Medulla oblongata (tissue), 1 donor: ENCODE measurements at regions not wholly inside any gene's neighbourhood (a gene's known extent, or its start where the extent isn't known, plus 50 kb on each side); places are given as distances from the start of the nearest gene placed in this dataset.

ENCODE experiments used
- DNase-seq: peaks from one replicate; pipeline ENCODE4 v3.0.0-alpha.2; 2015; ENCODE audit errors: extremely low spot score

DNA sequence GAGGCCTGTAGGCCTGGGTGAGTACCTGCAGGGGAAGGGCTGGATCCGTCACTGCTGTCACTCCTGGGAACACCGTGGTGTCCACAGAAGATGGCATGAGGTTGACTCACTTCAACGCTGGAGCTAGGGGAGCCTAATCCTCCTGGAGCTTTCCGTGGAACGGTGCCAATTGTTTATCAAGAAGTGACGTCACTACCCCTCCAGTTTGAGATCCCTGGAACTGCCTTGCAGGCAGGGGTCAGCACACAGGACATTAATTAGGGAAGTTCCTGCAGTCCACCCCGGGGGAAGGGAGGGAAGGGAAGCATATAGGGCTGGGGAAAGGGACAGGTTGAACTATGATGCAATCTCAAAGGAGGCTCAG lies 408.6 kb downstream of the GALR1 start:
- DNase-seq = no peak

DNA sequence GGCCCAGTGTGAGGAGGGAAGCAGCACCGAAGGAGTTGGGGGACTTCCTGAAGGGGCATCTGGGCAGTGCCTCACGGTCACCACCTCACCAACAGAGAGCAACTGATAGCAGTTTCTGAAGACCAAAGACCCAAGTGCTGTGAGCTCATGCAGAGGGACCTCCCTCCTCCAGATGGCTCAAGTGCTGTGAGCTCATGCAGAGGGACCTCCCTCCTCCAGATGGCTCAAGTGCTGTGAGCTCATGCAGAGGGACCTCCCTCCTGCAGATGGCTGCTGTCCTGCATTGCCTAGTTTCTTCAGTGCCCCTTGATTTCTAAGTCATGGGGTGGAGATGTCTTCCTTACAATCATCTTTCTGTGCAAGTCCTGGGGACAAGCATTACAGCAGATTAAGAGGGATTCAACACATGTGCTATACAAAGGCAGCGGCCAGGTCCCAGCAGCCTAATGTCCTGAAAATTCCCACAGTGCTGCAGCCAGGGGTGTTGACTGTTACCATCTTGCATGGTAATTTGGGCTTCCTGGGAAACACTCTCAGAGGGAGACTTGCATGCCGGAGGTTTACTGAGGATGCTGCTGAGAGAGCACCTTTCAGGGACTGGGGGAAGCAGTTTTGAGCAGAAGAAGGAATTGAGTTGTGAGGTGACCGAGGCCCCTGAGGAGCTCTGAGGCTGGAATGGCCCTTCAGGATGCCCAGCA lies 409.3 kb downstream of the GALR1 start:
- DNase-seq = no peak

DNA sequence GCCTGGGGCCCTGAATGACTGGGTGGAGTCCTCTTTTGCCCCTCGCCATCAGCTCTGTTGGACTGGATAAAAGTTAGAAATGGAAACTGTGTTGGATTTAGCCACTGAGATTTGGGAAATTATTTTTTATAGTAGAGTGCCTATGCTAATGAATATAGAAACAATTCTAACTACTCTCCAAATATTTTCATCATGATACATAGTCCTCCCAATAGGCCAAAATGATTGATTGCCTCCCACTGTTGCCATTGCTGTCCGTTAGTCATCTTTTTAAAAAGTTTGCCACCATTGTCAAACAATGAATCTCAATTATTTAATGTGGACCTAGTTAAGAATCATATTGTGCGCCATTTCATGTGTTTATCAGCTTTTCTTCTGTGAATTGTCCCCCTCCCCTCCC lies 417.0 kb downstream of the GALR1 start:
- DNase-seq = no peak

DNA sequence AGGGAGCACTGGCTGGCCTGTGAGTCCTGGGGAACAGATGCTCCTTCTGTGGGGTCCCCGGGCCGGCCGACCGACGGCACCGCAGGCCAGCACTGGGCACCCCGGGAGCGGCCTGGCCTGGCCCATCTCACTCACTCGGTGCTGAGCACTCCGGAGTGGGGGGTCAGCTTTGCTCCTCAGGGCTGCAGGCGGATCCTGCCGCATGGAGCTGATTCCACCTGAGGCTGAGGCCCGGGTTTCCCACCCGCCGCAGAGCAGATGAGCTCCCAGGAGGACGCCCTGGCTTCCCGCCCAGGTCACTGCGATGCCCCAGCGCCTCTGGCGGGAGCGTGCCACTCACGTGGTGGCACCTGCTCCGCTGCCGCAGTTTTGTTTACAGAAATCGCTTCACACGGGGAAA lies 418.6 kb downstream of the GALR1 start:
- no peak for DNase-seq

DNA sequence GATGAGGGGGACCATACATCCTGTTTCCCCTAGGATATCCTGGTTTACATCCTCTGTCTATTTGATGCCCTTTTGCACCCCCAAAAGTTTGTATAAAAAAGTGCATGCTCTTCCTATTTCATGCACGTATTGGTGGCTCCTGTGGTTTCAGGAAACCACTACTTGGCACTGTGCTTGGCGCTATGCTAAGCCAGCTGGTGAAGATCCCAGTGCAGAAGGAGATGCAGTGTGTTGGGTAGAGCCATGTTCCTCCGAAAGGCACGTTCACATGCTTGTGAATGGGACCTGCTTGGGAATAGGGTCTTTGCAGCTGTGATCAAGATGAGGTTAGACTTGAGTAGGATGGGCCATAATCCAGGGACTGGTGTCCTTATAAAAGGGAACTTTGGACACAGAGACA lies 419.7 kb downstream of the GALR1 start:
- no peak for DNase-seq

DNA sequence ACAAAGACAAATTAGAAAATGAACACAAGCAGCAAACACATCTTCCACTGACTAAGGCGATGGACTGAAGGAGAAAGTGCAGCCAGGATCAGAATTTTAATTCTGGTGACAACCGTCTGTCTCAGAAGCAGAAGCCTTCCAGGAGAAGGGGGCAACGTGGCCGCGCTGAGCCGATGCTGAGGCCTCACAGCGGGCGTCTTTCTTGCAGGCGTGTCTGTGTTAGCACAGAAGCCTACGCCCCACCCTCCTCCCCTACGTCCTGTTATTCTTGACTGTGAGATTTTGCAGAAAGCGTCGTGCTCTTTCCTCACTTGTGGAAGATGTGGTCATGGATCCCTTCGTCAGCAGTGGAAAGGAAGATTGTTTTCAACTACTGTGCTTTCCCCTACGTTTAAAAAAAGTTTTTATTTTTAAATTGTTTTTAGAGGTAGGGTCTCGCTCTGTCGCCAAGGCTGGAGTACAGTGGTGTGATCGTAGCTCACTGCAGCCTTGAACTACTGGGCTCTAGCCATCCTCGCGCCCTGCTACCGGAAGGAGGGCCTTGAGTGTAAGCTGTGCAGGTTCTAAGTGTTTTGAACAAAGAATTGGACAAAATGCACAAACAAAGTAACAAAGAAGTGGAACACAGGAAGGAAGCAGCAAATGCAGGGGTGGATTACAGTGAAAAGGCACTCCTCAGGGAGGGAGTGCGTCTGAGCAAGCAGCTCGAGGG lies 422.0 kb downstream of the GALR1 start:
- DNase-seq = no peak

DNA sequence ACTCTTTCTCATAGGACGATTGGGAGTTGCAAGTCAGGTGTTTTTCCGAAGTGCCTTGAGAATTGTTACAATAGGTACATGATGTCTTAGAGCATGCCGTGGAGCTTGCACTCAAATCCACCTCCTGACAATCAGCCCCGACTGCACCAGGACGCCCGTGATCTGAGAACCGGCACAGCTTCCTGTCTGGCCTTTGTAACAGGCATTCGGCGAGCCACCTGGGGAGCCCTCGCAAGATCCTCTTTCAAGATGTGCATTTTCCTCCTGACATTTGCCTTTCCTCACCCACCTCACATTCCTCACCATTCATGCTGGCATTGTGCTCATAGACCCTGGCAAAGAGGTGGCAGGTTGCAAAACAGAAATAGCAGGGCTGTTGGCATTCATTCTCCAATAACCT lies 427.3 kb downstream of the GALR1 start:
- DNase-seq = no peak

DNA sequence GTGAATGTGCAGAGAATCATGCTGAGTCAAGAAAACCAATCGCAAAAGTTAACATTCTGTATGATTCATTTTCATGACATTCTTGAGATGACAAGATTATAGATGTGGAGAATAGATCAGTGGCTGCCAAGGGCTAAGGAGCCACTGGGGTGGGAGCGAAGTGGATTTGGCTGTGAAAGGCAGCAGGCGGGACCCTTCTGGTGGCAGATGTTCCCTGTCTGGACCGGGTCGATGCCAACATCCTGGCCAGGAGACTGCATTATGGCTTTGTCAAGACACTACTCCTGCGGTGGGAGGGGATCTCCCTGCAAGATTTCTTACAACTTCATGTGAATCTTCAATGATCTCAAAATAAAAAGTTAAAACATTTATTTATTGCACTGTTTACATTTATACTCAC lies 427.9 kb downstream of the GALR1 start:
- DNase-seq = no peak

DNA sequence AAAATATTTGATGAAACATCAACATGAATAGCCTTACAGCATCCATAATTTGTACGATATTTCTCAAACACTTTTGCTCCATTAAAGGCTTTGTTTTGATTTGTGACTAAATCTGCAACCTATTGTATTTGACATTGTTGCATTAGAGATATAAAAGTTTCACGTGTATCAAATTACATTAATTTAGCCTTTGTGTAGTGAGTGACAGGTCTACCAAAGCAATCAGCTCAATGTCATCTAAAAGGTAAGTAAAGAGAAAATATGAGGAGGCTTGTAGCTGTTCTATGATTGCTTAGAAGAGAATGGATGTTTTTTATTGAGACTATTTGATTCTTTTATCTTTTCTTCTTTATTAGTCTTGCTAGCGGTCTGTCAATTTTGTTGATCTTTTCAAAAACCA lies 430.2 kb downstream of the GALR1 start:
- no peak for DNase-seq

DNA sequence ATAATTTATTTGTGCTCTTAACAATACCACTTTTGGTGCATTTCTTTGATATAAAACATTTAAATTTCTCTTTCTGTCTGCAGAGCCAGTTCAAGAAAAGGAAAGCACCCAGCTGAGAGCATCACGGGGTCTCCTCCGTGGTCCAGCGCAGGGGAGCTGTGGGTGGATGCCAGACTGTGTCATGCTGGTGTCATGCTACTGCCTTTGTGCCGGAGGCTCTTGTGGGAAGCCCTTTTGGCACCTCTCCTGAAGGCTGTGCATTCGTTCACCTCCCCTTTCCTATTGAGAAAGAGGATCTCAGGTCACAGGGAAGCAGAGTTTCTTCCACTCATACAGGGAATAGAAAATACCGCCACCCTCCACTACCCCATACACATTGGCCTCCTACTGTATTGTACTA lies 450.4 kb downstream of the GALR1 start:
- DNase-seq = no peak

DNA sequence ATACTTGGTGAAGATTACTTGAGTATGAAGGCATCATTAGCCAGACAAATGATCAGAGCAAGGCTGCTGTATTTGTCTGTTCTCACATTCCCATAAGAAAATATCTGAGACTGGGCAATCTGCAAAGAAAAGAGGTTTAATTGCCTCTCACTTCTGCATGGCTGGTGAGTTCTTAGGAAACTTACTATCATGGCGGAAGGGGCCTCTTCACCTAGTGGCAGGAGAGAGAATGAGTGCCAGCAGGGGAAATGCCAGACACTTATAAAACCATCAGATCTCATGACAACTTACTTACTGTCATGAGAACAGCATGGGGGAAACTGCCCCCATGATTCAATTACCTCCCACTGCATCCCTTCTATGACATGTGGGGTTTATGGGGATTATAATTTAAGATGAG lies 452.3 kb downstream of the GALR1 start:
- DNase-seq = no peak

DNA sequence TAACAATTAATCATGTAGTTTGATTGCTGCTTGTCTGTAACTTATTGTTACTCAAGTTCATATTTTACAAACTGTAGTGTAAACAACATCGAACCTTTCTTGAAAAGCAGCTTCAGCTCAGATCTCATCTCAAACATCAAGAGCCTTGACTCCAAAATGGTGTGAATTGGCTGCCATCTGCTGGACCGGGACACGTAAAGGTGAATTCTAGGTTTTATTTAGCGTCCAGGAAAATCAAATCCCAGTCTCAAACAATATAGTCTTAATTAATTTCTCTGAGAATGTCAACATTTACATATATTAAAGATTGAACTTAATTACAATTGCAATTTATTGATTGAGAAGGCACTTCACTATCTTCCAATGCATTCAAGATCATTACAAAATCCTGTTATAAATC lies 453.0 kb downstream of the GALR1 start:
- peak; percentile 58 for DNase-seq

DNA sequence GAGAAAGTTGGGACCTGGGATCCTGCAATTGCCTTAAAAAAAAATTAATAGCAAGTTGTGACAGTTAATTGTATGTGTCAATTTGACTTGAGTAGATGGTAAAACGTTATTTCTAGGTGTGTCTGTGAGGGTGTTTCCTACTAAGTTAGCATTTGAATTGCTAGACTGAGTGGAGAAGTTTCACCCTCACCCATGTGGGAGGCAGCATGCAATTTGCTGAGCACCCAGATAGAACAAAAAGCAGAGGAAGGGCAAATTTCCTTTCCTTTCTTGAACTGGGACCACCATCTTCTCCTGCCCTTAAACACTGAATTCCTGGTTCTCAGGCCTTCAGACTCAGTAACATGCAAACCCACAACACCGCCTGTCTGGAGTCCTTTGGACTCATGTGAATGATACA lies 455.7 kb downstream of the GALR1 start:
- DNase-seq = no peak

DNA sequence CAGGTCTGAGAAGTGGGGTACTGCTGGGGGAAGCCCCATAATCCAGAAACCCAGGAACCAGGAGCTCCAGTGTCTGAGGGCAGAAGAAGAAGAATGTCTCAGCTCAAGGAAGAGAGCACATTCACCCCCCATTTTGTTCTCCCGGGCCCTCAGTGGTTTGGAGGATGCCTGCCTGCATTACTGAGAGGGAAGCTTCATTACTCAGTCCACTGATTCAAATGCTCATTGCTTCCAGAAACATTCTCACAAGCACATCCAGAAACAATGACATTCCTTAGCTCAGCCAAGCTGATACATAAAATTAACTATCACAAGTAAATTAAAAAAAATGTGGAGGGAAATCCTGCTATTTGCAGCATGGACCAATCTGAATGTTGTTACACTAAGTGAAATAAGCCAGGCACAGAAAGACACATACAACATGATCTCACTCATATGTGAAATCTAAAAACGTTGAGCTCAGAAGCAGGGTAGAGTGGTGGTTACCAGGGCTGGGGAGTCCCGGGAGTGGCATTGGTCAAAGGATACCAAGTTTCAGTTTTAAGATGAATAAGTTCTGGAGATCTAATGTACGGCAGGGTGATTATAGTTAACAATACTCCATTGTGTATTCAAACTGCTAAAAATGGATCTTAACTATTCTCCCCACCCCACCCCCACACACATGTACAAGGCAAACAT lies 459.3 kb downstream of the GALR1 start:
- no peak for DNase-seq

DNA sequence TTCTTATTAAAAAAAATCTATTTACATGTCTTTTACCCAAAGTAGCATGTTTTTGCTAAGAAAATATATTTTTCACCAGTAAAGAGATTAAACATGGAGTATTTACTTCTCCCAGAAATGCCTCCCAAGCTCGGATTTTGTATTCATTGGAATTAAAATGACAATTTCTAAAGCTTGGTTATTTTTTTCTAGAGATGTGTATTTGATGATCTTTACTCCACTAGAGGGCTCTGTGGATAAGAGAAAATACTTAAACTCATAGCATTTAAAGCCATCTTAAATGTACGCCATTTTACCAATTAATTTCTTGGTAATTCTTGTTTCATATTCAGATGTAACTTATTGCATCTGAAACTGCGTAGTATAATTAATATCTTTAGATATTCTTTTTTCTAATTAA lies 461.4 kb downstream of the GALR1 start:
- no peak for DNase-seq

DNA sequence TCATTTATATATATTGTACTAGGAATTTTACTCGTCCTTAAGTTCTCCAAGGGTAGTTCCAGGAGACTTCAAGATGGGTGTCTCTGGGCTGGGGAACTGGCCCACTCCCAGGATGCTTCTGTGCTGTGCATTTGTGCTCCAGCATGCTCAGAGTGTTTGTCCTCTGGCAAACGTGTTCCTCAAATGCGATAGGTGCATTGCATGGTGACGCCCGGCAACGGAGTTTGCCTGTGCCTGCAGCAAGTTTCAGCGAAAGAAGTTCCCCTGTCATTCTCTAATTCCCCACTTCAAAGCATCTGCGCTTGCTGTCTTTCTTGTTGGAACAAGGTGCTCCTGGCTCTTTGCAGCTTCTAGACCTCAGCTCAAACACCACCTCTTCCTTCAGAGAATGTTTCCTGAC lies 465.1 kb downstream of the GALR1 start:
- DNase-seq = no peak

DNA sequence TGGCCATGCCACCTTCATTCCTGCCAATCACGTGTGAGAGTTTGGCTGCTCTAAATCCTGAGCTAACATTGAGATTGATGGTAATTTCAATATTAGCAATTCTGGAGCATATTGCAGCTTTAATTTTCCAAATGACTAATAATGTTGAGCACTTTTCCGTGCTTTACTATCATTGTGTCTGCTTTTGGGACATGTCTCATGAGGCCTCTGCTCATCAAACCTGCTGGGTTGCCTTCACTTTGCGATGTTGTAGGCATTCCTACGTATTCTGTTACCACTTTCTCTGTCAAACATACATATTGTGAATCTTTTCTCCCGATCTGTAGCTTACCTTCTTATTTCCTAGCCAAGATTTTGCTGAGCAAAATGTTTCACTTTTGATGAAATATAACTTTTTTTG lies 466.6 kb downstream of the GALR1 start:
- no peak for DNase-seq

DNA sequence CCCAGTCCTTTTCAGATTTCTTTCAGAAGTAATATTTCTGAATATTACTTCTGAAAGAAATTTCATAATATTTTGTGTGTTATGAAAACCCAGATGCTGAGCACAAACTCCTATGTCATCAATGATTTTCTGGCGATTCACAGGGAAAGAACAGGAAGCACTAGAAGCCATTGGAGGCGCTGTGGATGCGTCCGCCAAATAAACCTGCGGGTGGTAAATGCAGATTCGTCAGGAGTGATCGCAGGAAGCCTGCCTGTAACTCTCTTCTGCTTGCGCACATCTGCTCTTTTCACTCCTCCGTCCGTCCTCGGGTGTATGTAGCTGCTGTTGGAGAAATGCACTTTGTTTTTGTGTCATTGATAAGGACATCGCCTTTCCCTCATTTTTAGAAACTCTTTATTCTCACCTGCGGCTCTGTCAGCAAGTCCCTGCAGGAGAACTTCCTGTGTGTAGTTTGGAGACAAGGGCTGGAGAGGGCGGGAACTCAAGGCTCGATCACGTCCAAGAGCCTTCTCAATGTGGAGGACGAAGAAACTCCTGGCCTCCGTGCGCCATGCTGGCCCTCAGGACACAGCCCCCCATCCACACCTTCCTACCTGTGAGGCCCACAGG lies 483.8 kb downstream of the GALR1 start:
- DNase-seq = no peak

DNA sequence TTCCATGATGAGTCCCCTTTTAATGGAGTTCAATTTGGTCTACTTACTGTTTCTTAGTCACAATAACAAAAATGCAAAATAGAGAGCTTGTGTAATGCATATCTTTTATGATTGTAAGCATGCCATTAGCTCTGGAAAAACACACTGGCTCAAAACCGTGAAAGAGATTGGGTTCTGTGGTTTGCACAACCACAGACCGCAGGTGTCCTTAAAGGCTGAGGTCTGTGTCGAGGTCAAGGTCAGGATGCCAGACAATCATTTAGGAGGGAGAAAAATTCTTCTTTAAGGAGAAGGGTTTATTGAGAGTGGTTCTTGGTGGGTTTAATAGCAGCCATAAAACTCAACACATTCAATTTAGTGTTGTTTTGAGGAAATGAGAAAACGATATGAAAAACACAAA lies 487.2 kb downstream of the GALR1 start:
- DNase-seq = no peak

DNA sequence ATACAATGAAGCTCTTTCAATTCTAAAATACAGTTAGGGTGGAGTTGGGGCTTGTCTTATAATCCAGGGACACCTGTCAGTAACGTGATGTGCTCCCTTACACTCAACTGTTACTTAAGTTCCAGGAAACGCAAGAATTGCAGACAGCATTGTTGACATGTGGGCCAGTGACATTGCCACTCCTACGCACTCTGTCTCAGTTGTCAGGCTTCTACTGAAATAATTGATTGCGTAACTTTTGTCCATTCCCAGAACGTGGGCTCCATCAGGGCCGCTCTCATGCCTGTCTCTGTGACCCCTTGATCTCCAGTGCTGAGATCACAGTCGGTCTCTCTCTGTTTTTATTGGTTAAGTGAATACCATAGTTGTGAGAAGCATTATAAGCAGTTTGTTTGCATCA lies 487.8 kb downstream of the GALR1 start:
- no peak for DNase-seq

DNA sequence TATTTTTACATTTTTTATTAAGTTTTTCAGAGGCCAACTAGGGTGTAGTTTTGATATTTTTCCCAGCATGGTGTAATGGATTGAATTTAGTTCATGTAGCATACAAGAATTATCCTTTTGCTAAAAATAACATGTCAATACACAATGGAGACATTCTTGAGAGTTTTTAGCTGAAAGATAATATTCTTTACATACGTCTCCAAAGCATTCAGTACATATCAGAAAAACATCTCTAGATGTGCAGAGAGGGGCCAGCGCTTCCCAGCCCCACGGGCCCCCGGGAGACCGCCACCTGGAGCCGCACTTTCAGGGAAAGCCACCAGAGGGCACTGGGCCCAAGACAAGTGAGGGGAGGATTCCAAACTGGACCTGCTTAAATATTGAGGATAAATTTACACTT lies 499.4 kb downstream of the GALR1 start:
- DNase-seq = peak; percentile 7

DNA sequence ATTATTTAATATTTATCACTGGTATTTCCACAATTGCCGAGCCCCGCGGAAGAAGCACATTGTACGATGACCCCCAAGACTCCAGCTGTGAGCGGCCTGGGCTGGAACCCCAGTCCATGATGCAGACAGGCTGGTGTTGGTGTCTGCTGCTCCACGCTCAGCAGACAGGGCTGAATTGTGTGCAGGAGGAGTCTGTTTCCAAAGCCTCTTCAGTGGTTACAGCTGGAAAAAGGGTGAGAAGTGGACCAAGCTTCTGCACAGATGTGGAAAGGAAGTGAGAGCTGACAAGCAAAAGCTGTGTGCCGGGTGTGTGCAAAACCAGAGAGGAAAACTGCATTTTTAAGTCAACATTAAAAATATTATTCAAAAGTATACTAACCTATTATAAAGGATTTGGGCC lies 500.4 kb downstream of the GALR1 start:
- DNase-seq = no peak

DNA sequence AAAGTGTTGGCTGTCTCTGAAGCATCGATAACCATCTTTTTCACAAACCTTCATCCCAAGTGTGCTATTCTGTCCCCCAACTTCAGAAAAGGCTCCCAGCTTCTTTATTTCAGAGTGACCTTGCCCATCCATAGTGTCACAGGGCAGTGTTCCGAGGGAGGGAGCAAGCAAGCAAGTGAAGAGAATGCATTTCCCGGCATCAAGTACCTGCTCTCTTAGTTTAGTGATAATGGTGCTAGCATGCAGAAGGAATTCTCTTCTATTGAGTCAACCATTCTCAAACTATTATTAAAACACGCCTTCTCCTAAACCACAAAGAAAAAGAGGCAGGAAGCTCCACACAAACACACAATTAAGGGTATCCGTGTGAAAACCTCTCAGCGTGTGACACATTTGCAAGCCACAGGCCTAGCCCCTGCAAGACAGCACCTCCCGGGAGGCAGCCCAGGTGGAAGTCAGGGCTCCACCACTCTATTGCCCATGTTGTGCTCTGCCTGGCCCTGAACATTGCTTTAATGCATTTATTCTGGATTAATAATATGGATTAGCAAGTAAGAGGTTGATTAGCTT lies 504.9 kb downstream of the GALR1 start:
- no peak for DNase-seq
